Osteoblast (primary cell): ENCODE measurements at regions not wholly inside any gene's neighbourhood (a gene's known extent, or its start where the extent isn't known, plus 50 kb on each side); places are given as distances from the start of the nearest gene placed in this dataset.
A peak's percentile ranks its signal among the peaks of the same experiment; 100 is the strongest.

ENCODE experiments used
- DNase-seq: peaks from one replicate; pipeline ENCODE4 v3.0.0; 2011; ENCODE audit warnings: low spot score, mixed read lengths; ENCODE audit not compliant: insufficient read length; ENCODE audit errors: missing footprints
- H2AFZ ChIP-seq: 2 replicates; pipeline ENCODE4 v1.6.0; 2011; ENCODE audit warnings: mild to moderate bottlenecking, low read length
- H3K27ac ChIP-seq: 2 replicates; pipeline ENCODE4 v1.5.1; 2011; ENCODE audit warnings: mild to moderate bottlenecking, low read depth, low read length, moderate library complexity
- H3K27me3 ChIP-seq: 2 replicates; pipeline ENCODE4 v1.6.0; 2012; ENCODE audit warnings: mild to moderate bottlenecking, control low read depth, inconsistent platforms, low read length, moderate library complexity; ENCODE audit not compliant: insufficient read depth
- H3K36me3 ChIP-seq: 2 replicates; pipeline ENCODE4 v1.5.1; 2011; ENCODE audit warnings: mild to moderate bottlenecking, low read length, control low read depth, moderate library complexity; ENCODE audit not compliant: insufficient read depth
- H3K4me1 ChIP-seq: 2 replicates; pipeline ENCODE4 v1.5.1; 2011; ENCODE audit warnings: mild to moderate bottlenecking, low read length, control low read depth, moderate library complexity; ENCODE audit not compliant: insufficient read depth
- H3K4me2 ChIP-seq: 2 replicates; pipeline ENCODE4 v1.6.0; 2011; ENCODE audit warnings: mild to moderate bottlenecking, low read length; ENCODE audit not compliant: insufficient read depth
- H3K4me3 ChIP-seq: fragments of 200-600 bp; sonication (generic); 3 replicates; pipeline ENCODE4 v1.5.1; 2012; ENCODE audit warnings: mild to moderate bottlenecking, low read length, inconsistent platforms; ENCODE audit not compliant: insufficient read depth
- H3K79me2 ChIP-seq: 2 replicates; pipeline ENCODE4 v1.6.0; 2012; ENCODE audit warnings: mild to moderate bottlenecking, low read length, control low read depth, inconsistent platforms; ENCODE audit not compliant: insufficient read depth
- H3K9me3 ChIP-seq: 2 replicates; pipeline ENCODE4 v1.5.1; 2011; ENCODE audit warnings: low read depth, low read length, control low read depth
- H4K20me1 ChIP-seq: 2 replicates; pipeline ENCODE4 v1.6.0; 2012; ENCODE audit warnings: mild to moderate bottlenecking, low read length, control low read depth; ENCODE audit not compliant: insufficient read depth
- TF ChIP-seq, protein P1 (sequence below): IDR thresholded peaks from 2 replicates; pipeline ENCODE4 v1.5.1; 2011; ENCODE audit warnings: mild to moderate bottlenecking, low read depth, low read length, moderate library complexity; ENCODE audit errors: extremely low read depth

DNA sequence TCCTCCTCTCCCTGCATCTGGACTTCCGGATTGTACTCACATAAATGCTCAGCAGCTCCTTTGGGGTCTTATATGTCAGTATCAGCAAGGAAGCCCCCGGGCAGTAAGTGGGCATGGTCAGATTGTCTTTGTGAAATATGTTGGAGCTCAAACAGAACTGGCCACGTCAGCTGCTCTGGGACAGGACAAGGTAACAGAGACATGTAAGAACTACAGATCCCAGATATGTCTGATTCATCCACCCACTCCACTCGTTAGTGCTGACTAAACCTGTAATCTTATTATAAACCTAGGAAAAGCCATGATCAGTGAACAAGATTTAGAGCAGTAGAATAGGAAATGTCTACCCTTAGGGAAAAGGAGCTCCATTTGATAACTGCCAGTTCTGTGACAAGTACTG is 561.8 kb downstream of the CETN3 start:
- Histone ChIP-seq H3K36me3 (no peaks in the 10 kb centered on the region), H2AFZ (peak overlapping the region; percentile 15), H3K27ac (no peak overlapping the region), H3K4me2 (no peak overlapping the region), H3K79me2 (no peaks in the 10 kb centered on the region), H3K27me3 (no peaks in the 10 kb centered on the region), H3K9me3 (no peaks in the 10 kb centered on the region), H3K4me1 (peaks cover 11% of the 10 kb centered on the region), H4K20me1 (no peaks in the 10 kb centered on the region), H3K4me3 (no peak overlapping the region)
- DNase-seq, result peak; percentile 15
- TF ChIP-seq, protein P1, sequence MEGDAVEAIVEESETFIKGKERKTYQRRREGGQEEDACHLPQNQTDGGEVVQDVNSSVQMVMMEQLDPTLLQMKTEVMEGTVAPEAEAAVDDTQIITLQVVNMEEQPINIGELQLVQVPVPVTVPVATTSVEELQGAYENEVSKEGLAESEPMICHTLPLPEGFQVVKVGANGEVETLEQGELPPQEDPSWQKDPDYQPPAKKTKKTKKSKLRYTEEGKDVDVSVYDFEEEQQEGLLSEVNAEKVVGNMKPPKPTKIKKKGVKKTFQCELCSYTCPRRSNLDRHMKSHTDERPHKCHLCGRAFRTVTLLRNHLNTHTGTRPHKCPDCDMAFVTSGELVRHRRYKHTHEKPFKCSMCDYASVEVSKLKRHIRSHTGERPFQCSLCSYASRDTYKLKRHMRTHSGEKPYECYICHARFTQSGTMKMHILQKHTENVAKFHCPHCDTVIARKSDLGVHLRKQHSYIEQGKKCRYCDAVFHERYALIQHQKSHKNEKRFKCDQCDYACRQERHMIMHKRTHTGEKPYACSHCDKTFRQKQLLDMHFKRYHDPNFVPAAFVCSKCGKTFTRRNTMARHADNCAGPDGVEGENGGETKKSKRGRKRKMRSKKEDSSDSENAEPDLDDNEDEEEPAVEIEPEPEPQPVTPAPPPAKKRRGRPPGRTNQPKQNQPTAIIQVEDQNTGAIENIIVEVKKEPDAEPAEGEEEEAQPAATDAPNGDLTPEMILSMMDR, result no peak

DNA sequence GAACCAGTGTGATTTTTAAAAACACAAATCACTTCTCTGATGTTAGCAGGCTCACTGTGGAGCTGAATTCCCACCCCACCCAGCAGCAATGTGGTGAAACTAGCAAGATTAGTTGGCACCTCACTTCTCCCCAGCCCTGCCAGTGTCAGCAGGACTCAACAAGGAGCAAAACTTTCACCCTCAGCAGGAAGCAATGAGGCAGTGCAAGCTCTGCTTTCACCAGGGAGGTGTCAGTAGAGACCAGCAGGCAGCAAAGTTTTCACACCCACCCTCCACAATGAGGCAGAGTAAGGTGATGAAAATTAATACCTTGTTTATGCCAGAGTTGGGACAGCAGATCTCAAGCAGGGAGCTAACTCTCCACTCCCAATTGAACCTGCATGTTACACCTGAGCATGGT is 565.0 kb downstream of the CETN3 start:
- Histone ChIP-seq H2AFZ (peak overlapping the region; percentile 5), H3K27me3 (no peaks in the 10 kb centered on the region), H3K4me2 (no peak overlapping the region), H3K36me3 (no peaks in the 10 kb centered on the region), H3K4me3 (no peak overlapping the region), H4K20me1 (no peaks in the 10 kb centered on the region), H3K9me3 (no peaks in the 10 kb centered on the region), H3K4me1 (peaks cover 5% of the 10 kb centered on the region), H3K79me2 (no peaks in the 10 kb centered on the region), H3K27ac (no peak overlapping the region)
- TF ChIP-seq, protein P1, result no peak
- DNase-seq, result no peak

DNA sequence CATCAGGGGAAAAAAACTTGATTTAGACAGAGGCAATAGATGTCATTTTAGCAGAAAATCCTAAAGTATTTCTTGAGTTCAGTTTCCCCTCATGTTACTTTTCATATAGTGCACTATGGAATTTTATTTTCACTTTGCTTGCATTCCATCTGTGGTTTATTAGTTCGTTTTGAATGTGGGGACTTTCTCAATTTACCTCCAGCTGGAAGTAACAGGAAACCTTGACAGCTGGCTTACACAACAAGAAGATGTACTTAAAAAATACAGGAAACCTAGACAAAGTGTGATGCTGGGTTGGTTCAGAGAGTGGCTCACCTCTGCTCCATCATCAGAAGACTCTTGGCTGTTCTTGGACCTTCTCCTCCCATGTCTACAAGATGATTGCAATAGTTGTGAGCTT is 567.0 kb downstream of the CETN3 start:
- Histone ChIP-seq H3K4me2 (no peak overlapping the region), H2AFZ (no peak overlapping the region), H4K20me1 (no peaks in the 10 kb centered on the region), H3K36me3 (no peaks in the 10 kb centered on the region), H3K9me3 (no peaks in the 10 kb centered on the region), H3K4me1 (no peaks in the 10 kb centered on the region), H3K27ac (no peak overlapping the region), H3K79me2 (no peaks in the 10 kb centered on the region), H3K4me3 (no peak overlapping the region), H3K27me3 (no peaks in the 10 kb centered on the region)
- TF ChIP-seq, protein P1, result no peak
- DNase-seq, result no peak

DNA sequence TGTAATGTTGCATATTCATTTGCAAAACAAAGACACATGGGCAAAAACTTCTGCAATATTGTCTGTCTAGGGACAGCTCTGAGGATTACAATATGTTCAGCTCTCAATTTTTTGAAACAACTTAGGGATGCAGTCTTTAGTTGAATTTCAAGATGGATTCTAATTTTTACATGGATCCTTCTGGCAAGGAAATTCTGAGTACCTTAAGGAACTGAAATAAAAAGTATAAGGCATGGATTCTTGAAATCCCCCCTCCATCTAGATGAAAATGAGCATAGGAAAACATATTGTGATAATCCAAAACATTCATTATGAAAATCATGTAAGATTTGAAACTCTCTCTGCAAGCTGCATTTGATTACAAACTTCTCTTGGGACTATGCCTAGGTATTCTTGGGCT is 568.6 kb downstream of the CETN3 start:
- no peaks in the 10 kb centered on the region for H4K20me1 ChIP-seq
- H3K4me1 ChIP-seq, result no peaks in the 10 kb centered on the region
- DNase-seq, result no peak
- no peaks in the 10 kb centered on the region for H3K27me3 ChIP-seq
- no peak overlapping the region for H3K4me3 ChIP-seq
- H3K79me2 ChIP-seq, result no peaks in the 10 kb centered on the region
- no peaks in the 10 kb centered on the region for H3K9me3 ChIP-seq
- H3K36me3 ChIP-seq, result no peaks in the 10 kb centered on the region
- no peak overlapping the region for H3K4me2 ChIP-seq
- TF ChIP-seq, protein P1, result no peak
- H2AFZ ChIP-seq, result no peak overlapping the region
- H3K27ac ChIP-seq, result no peak overlapping the region
